Coronary artery (tissue), 2 donors: ENCODE measurements at regions not wholly inside any gene's neighbourhood (a gene's known extent, or its start where the extent isn't known, plus 50 kb on each side); places are given as distances from the start of the nearest gene placed in this dataset.

Experiments used
- DNase-seq: peaks from one replicate; pipeline ENCODE4 v3.0.0-alpha.2; 2017; ENCODE audit warnings: low spot score
- H3K27ac ChIP-seq, 2 donors: fragments of 200-600 bp; sonication (generic); one replicate each; pipeline ENCODE4 v1.5.1; 2016 to 2019
- H3K4me3 ChIP-seq: fragments of 200-600 bp; sonication (generic); 2 replicates; pipeline ENCODE4 v1.5.1; 2016; ENCODE audit warnings: mild to moderate bottlenecking, moderate library complexity
- TF ChIP-seq, protein P1 (sequence below): fragments of 200-600 bp; sonication (generic); IDR thresholded peaks from one replicate; pipeline ENCODE4 v1.5.1; 2019; ENCODE audit warnings: antibody characterized with exemption

DNA sequence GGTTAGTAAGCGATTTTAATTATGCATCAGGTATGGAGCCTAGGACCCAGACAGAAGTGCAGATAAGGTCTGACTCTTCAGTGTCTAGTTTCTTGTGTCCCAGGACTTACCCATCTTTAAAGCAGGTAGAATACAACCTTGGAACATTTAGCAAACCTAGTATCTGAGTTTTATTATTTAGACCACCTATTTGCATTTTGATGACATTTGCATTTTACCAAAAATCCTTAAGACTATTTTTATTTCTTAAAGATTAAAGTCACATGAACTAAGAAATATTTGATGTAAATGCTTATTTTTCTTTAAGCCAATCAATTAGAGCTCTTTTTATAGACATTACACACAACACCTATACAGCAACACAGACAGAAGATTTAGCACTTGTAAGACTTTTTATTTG, 939.1 kb downstream of the OTOL1 start:
- TF ChIP-seq, protein P1, sequence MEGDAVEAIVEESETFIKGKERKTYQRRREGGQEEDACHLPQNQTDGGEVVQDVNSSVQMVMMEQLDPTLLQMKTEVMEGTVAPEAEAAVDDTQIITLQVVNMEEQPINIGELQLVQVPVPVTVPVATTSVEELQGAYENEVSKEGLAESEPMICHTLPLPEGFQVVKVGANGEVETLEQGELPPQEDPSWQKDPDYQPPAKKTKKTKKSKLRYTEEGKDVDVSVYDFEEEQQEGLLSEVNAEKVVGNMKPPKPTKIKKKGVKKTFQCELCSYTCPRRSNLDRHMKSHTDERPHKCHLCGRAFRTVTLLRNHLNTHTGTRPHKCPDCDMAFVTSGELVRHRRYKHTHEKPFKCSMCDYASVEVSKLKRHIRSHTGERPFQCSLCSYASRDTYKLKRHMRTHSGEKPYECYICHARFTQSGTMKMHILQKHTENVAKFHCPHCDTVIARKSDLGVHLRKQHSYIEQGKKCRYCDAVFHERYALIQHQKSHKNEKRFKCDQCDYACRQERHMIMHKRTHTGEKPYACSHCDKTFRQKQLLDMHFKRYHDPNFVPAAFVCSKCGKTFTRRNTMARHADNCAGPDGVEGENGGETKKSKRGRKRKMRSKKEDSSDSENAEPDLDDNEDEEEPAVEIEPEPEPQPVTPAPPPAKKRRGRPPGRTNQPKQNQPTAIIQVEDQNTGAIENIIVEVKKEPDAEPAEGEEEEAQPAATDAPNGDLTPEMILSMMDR, result no peak
- no peak overlapping the region for H3K27ac ChIP-seq
- DNase-seq, result no peak
- no peak overlapping the region for H3K4me3 ChIP-seq

DNA sequence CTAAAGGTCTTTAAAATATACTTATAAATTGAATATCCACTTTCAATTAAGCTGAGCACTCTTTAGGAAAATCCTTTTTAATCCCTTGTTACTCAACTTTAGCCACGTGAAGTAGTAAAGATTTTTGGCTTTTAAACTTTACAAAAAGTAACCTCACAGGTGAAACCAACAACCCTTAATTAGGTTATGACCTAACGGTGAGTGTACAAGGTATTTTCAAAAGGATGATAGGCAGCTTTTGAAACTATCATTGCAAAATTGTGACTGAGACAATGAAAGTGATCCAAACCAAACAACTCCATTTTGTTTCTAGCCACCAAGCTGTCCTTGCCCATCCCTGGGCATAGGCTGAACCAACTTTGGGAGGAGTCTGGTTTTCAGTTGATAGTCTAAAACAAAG, 940.2 kb downstream of the OTOL1 start:
- TF ChIP-seq, protein P1, result no peak
- no peak for DNase-seq
- Histone ChIP-seq H3K4me3 (no peak overlapping the region), H3K27ac (no peak overlapping the region)

DNA sequence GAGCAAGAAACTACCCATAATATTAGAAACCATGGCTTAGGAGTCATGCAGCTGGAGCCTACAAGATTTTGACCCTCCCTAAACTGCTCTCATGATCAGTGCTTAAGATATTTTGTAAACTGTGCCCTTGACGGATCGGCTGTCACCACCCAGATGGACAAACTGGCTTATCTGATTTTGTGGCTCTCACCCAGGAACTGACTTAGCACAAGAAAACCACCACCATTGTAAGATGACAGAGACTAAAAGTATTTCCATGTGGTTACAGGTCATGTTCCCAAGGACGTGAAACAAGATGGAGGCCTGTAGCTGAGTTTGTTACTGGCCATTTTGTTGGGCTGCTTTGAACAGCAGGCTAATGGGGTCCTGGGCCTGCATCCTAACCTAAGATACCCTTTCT, 940.9 kb downstream of the OTOL1 start:
- Histone ChIP-seq H3K27ac (no peak overlapping the region), H3K4me3 (no peak overlapping the region)
- DNase-seq, result no peak
- TF ChIP-seq, protein P1, result no peak

DNA sequence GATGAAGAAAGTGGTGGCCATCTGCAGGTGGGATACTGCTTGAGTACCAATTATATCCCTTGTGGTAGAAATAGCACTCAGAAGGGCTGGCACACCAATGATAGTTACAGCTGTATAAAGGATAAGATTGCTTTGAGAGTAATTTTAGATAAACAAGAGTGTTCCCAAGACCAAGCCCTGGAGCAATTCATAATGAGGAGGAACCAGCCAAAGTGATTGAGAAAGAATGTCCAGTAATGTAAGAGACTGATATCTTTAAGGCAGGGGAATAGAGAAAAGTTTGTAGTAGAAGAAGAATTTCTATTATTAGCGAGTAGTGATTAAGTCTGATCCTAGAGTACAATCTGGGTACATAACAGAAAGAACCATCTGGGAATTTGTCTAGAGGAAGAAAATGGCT, 945.1 kb downstream of the OTOL1 start:
- Histone ChIP-seq H3K27ac (no peak overlapping the region), H3K4me3 (no peak overlapping the region)
- DNase-seq, result no peak
- TF ChIP-seq, protein P1, result no peak

DNA sequence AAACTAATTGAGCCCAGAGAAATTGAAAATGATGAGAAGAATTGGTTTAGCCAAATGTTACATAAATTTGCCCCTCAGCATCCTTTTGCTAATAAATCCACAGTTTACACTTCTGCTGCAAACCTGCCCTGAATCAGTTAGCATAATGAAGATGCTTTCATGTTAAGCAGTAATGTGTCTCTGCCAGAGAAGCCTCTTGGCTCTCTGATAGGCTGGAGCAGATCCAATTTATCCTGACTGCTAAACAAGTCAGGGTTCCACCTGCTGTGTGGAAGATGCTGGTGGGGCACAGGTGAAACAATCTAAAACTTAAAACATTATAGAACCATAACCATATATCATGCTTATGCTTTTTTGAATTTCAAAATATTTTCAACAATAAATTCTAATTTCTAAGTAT, 946.8 kb downstream of the OTOL1 start:
- TF ChIP-seq, protein P1, result no peak
- no peak overlapping the region for H3K4me3 ChIP-seq
- no peak for DNase-seq
- H3K27ac ChIP-seq, result no peak overlapping the region

DNA sequence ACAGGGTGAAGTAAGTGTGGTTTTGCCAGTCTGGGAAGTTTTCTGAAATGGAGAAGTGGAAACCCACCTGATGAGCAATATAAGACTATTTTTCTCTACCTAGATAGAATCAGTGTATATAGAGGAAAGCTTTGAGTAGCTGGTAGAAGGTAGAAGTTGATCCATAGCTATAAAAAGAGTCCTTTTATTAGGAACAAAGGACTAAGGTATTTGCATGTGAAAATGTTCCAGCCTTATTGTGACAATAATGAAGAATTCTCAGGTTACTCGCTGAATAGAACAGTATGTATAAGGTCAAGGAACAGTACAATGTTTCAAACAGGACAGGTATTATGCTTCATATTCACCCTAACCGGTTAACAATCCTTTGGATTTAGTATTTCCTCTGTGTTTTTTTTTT, 972.2 kb downstream of the OTOL1 start:
- DNase-seq, result no peak
- no peak overlapping the region for H3K4me3 ChIP-seq
- TF ChIP-seq, protein P1, result no peak
- H3K27ac ChIP-seq, result no peak overlapping the region

DNA sequence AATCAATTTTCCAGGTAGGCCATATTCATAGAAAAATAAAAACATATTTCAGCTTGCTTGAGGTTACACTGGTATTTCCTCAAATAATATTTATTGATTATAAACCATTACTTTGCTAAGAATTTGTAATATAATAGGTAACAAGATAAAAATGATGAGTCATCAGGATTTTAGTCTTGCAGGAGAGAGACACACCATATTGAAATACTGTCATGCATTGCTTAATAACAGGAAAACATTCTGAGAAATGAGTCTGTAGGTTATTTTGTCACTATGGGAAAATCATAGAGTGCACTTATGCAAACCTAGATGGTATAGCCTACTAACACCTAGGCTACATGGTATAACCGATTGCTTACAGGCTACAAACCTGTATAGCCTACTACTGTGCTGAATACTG, 990.5 kb downstream of the OTOL1 start:
- TF ChIP-seq, protein P1, result no peak
- no peak for DNase-seq
- no peak overlapping the region for H3K27ac ChIP-seq
- H3K4me3 ChIP-seq, result no peak overlapping the region
